H1 (cell line): ENCODE measurements at regions not wholly inside any gene's neighbourhood (a gene's known extent, or its start where the extent isn't known, plus 50 kb on each side); places are given as distances from the start of the nearest gene placed in this dataset.

ENCODE experiments used
- ATF3 ChIP-seq: IDR thresholded peaks from 2 replicates; pipeline ENCODE4 v1.6.1; 2011; ENCODE audit warnings: low read depth, mild to moderate bottlenecking, low read length; ENCODE audit not compliant: insufficient read depth
- CEBPB ChIP-seq: IDR thresholded peaks from 2 replicates; pipeline ENCODE4 v1.6.1; 2012; ENCODE audit warnings: low read depth, low read length
- CTCF ChIP-seq, 3 experiments: IDR thresholded peaks; 1 replicate in 2 of 3; 2 replicates in 1 of 3; pipeline versions ENCODE4 v1.5.1 to v1.6.1; 2011; ENCODE audit warnings: low read length in 3 of 3, mild to moderate bottlenecking in 3 of 3, inconsistent platforms in 2 of 3, low read depth in 1 of 3, moderate library complexity in 1 of 3; ENCODE audit not compliant: insufficient read depth in 1 of 3; ENCODE audit errors: control extremely low read depth in 1 of 3
- EZH2 ChIP-seq: fragments of 200-600 bp; sonication (generic); IDR thresholded peaks from 2 replicates; pipeline ENCODE4 v1.7.1; 2012; ENCODE audit warnings: low read depth, mild to moderate bottlenecking, moderate library complexity, low read length, inconsistent platforms; ENCODE audit not compliant: severe bottlenecking
- GABPA ChIP-seq: IDR thresholded peaks from 2 replicates; pipeline ENCODE4 v1.6.1; 2011; ENCODE audit warnings: mild to moderate bottlenecking, low read length, moderate library complexity, borderline replicate concordance; ENCODE audit not compliant: insufficient read depth
- JUND ChIP-seq: IDR thresholded peaks from 2 replicates; pipeline ENCODE4 v1.6.1; 2011; ENCODE audit warnings: mild to moderate bottlenecking, improper control_type of control experiment, low read length
- POLR2A ChIP-seq, 2 experiments: IDR thresholded peaks; 1 replicate in 1 of 2; 2 replicates in 1 of 2; pipeline ENCODE4 v1.6.1; 2011; ENCODE audit warnings: low read depth in 2 of 2, low read length in 2 of 2, mild to moderate bottlenecking in 2 of 2; ENCODE audit errors: control extremely low read depth in 1 of 2
- POLR2AphosphoS5 ChIP-seq: IDR thresholded peaks from 2 replicates; pipeline ENCODE4 v1.6.1; 2011; ENCODE audit warnings: low read depth, low read length
- RBBP5 ChIP-seq: IDR thresholded peaks from 2 replicates; pipeline ENCODE4 v1.7.1; 2012; ENCODE audit warnings: low read depth, mild to moderate bottlenecking, inconsistent platforms, low read length, moderate library complexity, borderline replicate concordance
- RXRA ChIP-seq: IDR thresholded peaks from 2 replicates; pipeline ENCODE4 v1.6.1; 2011; ENCODE audit warnings: low read depth, mild to moderate bottlenecking, low read length, moderate library complexity; ENCODE audit not compliant: insufficient read depth
- TAF1 ChIP-seq: IDR thresholded peaks from 2 replicates; pipeline ENCODE4 v1.6.1; 2011; ENCODE audit warnings: mild to moderate bottlenecking, low read depth, low read length
- YY1 ChIP-seq: IDR thresholded peaks from 2 replicates; pipeline ENCODE4 v1.6.1; 2011; ENCODE audit warnings: low read depth, mild to moderate bottlenecking, low read length
- TF ChIP-seq, protein P1 (sequence below): IDR thresholded peaks from 2 replicates; pipeline ENCODE4 v1.6.1; 2012; ENCODE audit warnings: inconsistent platforms

DNA sequence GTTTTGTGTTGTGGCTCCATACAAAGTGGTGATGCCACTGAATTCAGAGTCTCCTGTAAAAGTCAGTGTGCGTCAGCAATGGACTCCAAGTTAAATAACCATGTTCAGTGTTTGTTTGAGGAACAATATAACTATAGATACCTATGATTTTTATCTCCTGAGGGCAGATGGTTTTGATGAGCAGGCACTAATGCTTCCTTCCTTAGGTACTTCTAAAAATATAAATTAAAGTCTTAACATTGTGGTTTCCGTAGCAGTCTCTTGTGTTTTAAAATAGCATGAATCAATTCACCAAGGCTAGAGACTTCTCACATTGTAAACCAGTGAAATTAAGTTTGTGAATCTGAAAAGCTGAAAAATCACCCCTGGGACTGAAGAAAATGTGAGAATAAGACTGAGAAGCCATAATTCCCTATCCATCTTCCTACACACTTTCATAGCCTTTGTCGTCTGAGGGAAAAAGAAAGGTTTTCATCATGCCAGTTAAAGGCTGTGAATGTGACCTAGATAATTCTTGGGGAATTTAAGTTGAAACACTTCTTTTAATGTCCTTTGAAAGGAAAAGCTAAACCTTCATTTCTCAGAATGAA, 1502.9 kb downstream of the CDH11 start:
- TF ChIP-seq CTCF (IDR thresholded peaks at IDR 0.05; ENCODE audit: control extremely low read depth in 1 of 3, insufficient read depth in 1 of 3, low read depth in 1 of 3, low read length in 3 of 3): no peak
- no peak for TF ChIP-seq EZH2
- no peak for TF ChIP-seq TAF1
- no peak for TF ChIP-seq GABPA
- no peak for TF ChIP-seq POLR2AphosphoS5
- no peak for TF ChIP-seq RBBP5
- TF ChIP-seq, protein P1, sequence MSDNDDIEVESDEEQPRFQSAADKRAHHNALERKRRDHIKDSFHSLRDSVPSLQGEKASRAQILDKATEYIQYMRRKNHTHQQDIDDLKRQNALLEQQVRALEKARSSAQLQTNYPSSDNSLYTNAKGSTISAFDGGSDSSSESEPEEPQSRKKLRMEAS: no peak
- no peak for TF ChIP-seq JUND
- TF ChIP-seq ATF3: no peak
- TF ChIP-seq YY1: no peak
- TF ChIP-seq POLR2A (IDR thresholded peaks at IDR 0.05; ENCODE audit: control extremely low read depth in 1 of 2, low read depth in 2 of 2, low read length in 2 of 2): no peak
- no peak for TF ChIP-seq RXRA
- no peak for TF ChIP-seq CEBPB
